HepG2 (cell line): ENCODE measurements at regions not wholly inside any gene's neighbourhood (a gene's known extent, or its start where the extent isn't known, plus 50 kb on each side); places are given as distances from the start of the nearest gene placed in this dataset.

Source experiments
- ARID4A ChIP-seq: sonication (generic); formaldehyde crosslinking; IDR thresholded peaks from 2 replicates; pipeline ENCODE4 v1.5.0; 2020; ENCODE audit warnings: mild to moderate bottlenecking, missing genetic modification reagents, borderline replicate concordance
- EZH2 ChIP-seq: conservative IDR thresholded peaks from 2 replicates; pipeline ENCODE4 v1.6.1; 2012; ENCODE audit warnings: mild to moderate bottlenecking, low read depth, low read length, moderate library complexity
- JARID2 ChIP-seq: sonication (generic); formaldehyde crosslinking; IDR thresholded peaks from 2 replicates; pipeline ENCODE4 v1.8.1; 2023; ENCODE audit warnings: missing genetic modification reagents, inconsistent platforms; ENCODE audit not compliant: insufficient replicate concordance
- RFX1 ChIP-seq: fragments of 450-650 bp; IDR thresholded peaks from 2 replicates; pipeline ENCODE4 v1.6.1; 2017
- ZNF142 ChIP-seq: sonication (generic); formaldehyde crosslinking; IDR thresholded peaks from 2 replicates; pipeline ENCODE4 v1.4.0; 2020; ENCODE audit warnings: missing genetic modification reagents

GRCh38 chr10:4049348-4049747, 264.3 kb upstream of the KLF6 start (continued):
- TF ChIP-seq ARID4A (no peak), EZH2 (no peak), JARID2 (CRISPR knock-in tag) (no peak), ZNF142 (CRISPR knock-in tag) (no peak), RFX1 (no peak)
- TF ChIP-seq, all 625 proteins: peak for 0
